ENCODE measurements at regions not wholly inside any gene's neighbourhood (a gene's known extent, or its start where the extent isn't known, plus 50 kb on each side); places are given as distances from the start of the nearest gene placed in this dataset.
"Not testable (repeated sequence)": the region's sequence is repeated elsewhere in the genome, so short reads cannot be mapped to it uniquely, and the experiment has no call there.

DNA sequence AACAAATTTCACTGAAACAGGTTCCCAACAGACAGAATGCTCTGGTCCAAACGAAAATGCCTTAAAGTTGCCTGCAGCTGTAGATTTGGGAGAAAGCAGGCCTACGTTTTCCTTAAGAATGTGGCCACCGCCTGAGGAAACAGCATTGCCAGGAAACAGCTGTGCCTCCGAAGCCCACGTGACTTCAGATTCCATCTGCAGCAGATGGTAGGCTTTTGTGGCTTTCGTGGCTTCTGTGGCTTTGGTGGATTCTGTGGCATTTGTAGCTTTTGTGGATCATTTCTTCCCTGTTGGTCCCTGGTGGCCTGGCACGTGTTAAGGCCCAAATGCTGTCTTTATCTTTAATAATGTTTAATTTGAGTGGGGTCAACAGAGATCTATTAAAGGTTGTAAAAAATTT lies 222.9 kb downstream of the TTLL2 start:
- DNase-seq = no peak

DNA sequence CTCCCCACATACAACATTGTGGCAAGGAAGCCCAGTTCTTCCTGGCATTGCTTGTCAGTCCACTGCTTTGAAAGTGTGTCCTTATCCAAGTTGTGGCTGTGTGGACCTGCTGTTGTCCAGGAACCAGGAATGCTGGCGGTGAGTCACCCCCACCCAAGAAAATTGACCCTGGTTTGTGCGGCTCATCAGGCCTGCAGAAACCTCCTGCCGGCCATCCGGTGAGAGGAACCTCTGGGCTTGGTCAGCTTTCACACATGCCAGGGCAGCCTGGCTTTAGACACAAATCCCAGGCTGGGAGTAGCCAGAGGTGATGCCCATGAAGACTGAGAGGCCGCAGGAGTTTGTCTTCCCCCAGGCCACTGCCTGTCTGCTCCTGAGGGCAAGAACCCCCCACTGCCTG lies 223.6 kb downstream of the TTLL2 start:
- no peak for DNase-seq

GRCh38 chr6:167549213-167549612 lies 224.3 kb downstream of the TTLL2 start:
- DNase-seq = no peak

- no peak for DNase-seq
Observed at GRCh38 chr6:167550941-167551627, 226.2 kb downstream of the TTLL2 start.

DNA sequence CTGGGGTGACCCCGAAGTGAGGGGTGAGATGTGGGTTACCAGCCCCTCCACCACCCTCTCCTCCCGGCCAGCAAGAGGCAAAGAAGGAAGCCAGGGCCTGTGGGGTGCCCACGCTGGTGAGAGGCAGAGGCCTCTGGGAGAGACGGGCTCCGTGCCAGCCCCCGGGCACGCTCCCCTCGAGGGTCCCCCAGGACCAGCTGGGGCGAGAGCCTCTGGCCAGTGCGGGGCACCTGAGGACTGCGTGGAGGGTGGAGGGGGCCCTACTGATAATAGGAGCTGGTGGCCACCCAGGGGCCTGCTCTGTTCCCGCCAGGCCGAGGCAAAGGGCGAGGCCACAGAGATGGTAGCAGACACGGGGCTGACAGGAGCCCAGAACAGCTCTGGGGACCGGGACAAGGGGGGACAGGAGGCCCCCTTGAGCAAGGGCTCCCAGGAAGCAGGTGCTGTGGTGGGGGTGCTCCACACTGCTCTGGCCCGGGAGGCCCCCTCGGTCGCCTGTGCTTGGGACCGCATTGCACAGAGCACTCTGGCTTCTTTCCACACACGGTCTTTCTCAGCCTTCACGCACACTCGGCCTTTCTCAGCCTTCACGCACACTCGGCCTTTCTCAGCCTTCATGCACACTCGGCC lies 226.9 kb downstream of the TTLL2 start:
- no peak for DNase-seq

DNA sequence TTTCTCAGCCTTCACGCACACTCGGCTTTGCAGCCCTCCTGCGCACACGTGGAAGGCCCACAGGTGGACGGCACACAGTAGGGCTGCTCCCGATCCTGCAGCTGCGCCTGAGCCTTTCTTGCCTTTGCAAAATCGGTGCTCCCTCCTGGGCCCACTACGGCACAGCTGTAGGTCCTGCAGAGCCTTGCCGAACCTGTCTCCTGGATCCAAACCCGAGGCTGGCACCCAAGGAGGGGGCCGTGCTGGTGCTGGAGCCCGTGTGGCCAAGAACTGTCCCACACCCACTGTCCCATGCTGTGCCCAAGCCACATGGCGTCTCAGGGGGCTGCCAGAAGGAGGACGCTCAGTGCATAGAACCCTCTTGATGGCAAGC lies 227.4 kb downstream of the TTLL2 start:
- DNase-seq = no peak

DNA sequence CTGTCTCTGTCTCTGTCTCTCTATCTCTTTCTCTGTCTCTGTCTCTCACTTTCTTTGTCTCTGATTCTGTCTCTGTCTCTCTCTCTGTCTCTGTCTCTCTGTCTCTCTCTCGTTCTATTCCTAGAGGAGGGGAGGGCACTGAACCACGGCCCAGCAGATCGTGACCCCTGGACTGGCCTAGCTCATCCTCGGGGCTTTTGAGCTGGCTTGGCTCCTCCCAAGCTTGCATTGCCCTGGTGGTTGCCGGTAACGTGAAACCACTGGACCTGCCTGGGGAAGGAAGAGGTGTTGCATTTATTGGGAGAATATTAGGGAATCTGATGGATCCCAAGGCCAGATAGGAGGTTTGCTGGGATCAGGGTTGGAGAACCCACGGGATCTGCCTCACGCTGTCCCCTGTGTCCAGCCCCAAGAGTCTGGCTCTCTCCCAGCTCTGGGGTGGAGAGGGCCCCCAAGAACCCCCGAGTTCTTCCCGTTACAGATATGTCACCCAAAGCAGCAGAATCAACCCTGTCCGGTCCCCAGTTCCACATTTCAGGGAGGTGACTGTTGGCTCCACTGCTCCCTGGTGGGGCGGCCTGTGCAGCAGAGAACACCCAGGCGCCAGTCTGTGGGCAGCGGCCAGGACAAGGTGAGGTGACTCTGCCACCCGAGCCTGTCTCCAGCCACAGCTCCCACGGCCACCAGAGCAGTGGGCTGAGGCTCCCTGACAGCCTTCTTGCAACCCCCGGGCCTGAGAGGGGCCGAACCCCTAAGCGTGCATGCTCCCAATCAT lies 228.3 kb downstream of the TTLL2 start:
- no peak for DNase-seq

DNA sequence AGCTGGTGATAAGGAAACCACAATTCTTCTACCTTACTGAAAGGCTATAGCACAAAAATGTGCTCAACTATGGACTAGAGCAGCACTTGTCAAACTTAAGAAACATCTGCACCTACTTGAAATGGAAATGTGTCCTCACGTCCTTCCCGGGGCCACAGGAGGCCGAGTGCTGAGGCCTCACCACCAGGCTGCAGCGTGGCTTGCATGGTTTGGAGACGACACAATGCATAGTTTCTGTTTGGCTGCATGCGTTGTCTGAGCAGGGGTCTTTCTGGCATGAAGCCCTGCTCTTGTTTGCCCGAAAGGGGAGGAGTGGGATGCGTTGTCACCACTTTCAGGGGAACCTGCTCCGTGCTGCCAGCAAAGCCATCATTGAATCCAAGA lies 228.8 kb downstream of the TTLL2 start:
- no peak for DNase-seq

DNA sequence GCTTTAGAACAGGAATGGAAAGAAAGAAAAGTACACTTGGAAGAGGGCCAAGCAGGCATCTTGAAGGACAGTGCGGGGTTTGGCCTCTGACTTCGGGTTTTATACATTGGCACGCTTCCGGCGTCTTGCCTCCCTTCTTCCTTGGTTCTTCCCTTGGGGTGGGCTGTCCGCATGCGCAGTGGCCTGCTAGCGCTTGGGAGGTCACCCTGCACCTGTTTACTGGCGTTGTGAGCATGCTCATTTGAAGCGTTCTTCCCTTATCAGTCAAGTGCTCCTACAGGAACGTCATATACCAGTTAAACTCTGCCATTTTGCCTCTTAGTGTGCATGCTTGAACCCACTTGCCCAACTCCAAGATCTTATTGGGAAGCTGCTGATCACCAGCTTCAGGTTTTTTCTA lies 230.0 kb downstream of the TTLL2 start:
- no peak for DNase-seq

GRCh38 chr6:167555836-167556235 lies 230.9 kb downstream of the TTLL2 start:
- DNase-seq = no peak

- no peak for DNase-seq
Observed at GRCh38 chr6:167557675-167558074, 232.8 kb downstream of the TTLL2 start.

GRCh38 chr6:167558246-167559177 lies 233.6 kb downstream of the TTLL2 start:
- no peak for DNase-seq

GRCh38 chr6:167559675-167560479 lies 235.0 kb downstream of the TTLL2 start:
- DNase-seq = no peak

DNA sequence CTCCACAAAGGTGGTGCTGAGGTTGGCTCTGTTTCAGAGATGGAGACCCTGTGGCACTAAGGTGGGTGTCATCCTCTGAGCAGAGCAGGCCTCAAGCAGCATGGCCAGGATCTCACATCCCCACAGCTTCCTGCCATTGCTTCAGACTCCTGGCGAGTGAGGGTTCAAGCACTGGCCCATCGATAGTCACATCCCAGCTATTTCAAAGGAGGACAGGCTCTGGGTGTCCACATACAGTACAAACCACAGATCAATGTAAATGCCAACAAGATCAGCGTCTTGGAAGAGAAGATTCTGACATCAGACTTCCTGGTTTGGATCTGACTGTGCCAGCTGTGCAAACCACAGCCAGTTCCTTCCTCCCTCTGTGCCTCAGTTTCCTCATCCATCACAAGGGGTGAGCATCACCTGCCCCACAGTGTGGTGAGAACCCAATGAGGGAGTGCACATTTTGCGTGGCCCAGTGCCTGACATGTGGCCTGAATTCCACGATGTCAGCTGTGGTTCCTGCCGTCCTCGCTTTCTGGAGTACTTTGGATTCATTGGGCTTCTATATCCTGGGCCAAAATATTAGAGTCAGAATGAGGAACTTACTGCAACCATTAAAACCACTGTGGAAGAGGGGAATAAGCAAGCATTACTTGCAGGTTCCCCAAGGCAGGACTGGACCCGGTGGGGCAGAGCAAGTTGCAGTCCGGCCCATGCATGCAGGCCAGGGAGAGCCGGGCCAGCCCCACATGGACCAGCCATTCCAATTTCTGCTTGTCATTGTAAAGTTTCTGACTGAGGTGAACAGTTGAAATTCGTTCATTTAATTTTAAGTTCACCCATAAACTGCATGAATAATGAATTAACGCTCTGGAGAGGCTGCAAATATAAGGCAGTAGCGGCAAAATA lies 236.0 kb downstream of the TTLL2 start:
- no peak for DNase-seq

DNA sequence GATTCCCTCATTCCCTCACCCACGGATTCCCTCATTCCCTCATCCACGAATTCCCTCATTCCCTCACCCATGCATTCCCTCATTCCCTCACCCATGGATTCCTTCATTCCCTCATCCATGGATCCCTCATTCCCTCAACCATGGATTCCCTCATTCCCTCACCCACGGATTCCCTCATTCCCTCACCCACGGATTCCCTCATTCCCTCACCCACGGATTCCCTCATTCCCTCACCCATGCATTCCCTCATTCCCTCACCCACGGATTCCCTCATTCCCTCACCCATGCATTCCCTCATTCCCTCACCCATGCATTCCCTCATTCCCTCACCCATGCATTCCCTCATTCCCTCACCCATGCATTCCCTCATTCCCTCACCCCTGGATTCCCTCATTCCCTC lies 238.0 kb downstream of the TTLL2 start:
- DNase-seq = not testable (repeated sequence)

- DNase-seq = no peak
Observed at GRCh38 chr6:167564416-167565250, 239.7 kb downstream of the TTLL2 start.

GRCh38 chr6:167565388-167565787 lies 240.5 kb downstream of the TTLL2 start:
- no peak for DNase-seq

DNA sequence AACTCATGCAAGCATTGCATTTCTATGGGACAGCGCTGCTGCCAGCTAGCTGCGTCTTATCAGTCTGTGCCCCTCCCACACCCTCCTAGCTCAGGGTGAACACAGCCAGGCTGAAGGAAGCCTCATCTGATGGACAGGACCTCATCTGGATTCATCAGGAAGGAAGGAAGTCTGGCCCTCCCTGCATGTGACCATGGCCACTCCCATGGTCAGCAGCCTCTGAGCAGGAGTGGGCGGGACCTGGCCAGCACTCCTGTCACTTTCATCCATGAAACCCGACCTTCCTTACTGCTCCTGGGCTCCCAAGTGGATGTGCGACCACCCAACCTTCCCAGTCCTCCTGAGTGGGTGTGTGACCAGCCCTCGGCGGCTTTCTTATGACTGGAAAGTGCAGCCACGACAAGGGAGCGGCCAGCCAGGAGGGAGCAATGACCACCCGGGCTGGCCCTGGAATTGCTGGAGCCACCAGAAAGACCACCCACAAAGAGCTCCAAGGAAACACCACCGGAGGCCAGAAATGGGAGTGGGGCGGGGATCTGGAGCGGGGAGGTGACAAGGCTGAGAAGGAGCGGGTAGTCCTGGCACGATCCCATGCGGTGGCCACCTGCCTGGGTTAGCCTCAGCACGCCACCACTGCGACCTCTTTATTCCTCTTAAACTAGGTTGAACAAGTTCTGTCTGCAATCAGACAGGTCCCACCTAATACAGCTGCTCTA lies 241.2 kb downstream of the TTLL2 start:
- no peak for DNase-seq

DNA sequence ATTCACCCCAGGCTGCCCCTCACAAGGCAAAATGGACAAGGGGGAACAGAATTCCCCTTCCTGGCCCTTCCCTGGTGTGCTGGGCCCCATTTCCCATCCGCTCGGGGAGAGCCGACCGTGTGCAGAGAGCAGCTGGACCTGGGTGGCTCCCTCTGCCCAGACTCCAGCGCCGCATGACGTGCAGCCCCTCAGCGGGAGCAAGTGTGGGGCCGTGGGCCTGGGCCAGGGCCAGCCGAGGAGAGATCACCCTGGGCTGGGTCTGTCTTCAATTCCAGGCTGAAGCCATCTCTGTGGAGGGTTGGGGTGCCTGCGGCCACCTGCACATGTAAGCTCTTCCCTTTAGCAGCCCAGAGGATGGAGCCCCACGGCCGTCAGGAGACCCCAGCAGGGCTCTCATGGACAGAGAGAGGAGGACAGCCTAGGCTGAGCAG lies 241.8 kb downstream of the TTLL2 start:
- no peak for DNase-seq
